Activated naive CD8-positive, alpha-beta T cell treated with anti-CD3 and anti-CD28 coated beads for 36 hours (primary cell): ENCODE measurements at regions not wholly inside any gene's neighbourhood (a gene's known extent, or its start where the extent isn't known, plus 50 kb on each side); places are given as distances from the start of the nearest gene placed in this dataset.

ENCODE experiments used
- DNase-seq: peaks from one replicate; pipeline ENCODE4 v3.0.0; 2021
- H3K27ac Mint-ChIP-seq: one replicate; pipeline ENCODE4 v1.8.0; 2022; ENCODE audit warnings: mild to moderate bottlenecking, moderate library complexity, mixed read lengths
- H3K27me3 Mint-ChIP-seq: one replicate; pipeline ENCODE4 v1.8.0; 2022; ENCODE audit warnings: mild to moderate bottlenecking, mixed read lengths
- H3K36me3 Mint-ChIP-seq: one replicate; pipeline ENCODE4 v1.8.0; 2021; ENCODE audit warnings: mild to moderate bottlenecking, mixed read lengths
- H3K4me1 Mint-ChIP-seq: one replicate; pipeline ENCODE4 v1.8.0; 2021; ENCODE audit warnings: mixed read lengths
- H3K4me3 Mint-ChIP-seq: one replicate; pipeline ENCODE4 v1.8.0; 2022; ENCODE audit warnings: mild to moderate bottlenecking, moderate library complexity, mixed read lengths
- H3K9me3 Mint-ChIP-seq: one replicate; pipeline ENCODE4 v1.8.0; 2022; ENCODE audit warnings: mixed read lengths

DNA sequence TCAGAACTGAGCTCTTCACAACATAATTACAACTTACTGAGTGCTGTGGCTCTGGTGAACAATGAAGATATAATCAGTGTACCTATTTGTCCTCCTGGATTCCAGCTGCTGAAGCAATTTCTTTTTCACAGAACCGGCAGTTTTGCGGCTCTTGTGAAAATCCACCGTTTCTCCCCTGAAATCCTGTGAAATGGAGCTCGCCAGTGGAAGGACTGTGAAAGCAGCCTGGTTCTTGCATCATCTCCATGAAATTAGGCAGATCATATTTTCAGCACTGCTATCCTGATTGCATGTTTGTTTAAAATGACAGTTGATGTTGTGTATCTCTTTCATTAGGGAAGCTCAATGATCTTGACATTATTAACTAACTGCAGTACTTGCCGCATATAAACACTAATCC, 120.2 kb upstream of the SNX19 start:
- H3K4me1 Mint-ChIP-seq, result no peaks in the 10 kb centered on the region
- no peak overlapping the region for H3K27ac Mint-ChIP-seq
- H3K9me3 Mint-ChIP-seq, result peaks cover 1% of the 10 kb centered on the region
- no peak for DNase-seq
- no peaks in the 10 kb centered on the region for H3K36me3 Mint-ChIP-seq
- H3K27me3 Mint-ChIP-seq, result no peaks in the 10 kb centered on the region
- H3K4me3 Mint-ChIP-seq, result no peak overlapping the region

DNA sequence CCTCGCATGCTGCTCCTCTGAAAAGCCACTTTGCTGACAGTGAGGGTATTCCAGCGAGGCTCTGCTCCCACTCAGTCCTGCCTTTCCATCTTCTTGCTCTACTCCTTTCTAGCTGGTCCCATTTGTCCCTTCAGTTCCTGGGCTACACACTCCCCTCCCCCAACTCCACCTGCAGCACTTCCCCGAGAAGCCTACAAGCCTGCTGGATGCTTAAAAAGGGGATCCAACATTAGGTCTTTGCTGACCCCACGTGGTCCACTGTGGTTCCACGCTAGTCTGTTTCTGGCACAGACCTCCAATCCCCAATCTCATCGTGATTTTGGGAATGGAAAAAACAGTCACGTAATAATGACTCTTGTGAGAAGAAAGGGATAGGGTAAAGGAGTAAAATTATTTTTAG, 121.6 kb upstream of the SNX19 start:
- H3K9me3 Mint-ChIP-seq, result peaks cover 1% of the 10 kb centered on the region
- H3K4me1 Mint-ChIP-seq, result no peaks in the 10 kb centered on the region
- H3K4me3 Mint-ChIP-seq, result no peak overlapping the region
- H3K27ac Mint-ChIP-seq, result no peak overlapping the region
- no peaks in the 10 kb centered on the region for H3K36me3 Mint-ChIP-seq
- no peaks in the 10 kb centered on the region for H3K27me3 Mint-ChIP-seq
- DNase-seq, result no peak

DNA sequence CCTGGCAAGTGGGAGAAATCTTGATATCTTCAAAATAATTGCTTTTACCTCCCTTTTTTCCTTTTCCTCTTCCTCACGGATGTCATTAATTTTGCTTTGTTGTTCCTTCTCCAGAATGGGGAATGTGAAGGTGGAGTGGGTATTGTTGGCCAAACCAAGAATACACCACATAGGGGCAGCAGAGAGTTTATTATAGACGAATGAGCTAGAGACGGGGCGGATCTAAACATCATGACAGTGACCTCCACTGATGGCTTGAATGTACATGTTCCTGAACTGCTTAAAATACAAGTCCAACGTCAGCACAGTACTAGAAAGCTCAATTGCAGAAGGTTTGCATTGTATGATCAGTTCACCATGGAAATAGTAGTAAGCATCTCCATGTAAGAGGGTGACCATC, 122.3 kb upstream of the SNX19 start:
- no peak for DNase-seq
- Mint-ChIP-seq H3K36me3 (no peaks in the 10 kb centered on the region), H3K4me1 (no peaks in the 10 kb centered on the region), H3K27me3 (peaks cover 4% of the 10 kb centered on the region), H3K9me3 (peaks cover 1% of the 10 kb centered on the region), H3K27ac (no peak overlapping the region), H3K4me3 (no peak overlapping the region)

DNA sequence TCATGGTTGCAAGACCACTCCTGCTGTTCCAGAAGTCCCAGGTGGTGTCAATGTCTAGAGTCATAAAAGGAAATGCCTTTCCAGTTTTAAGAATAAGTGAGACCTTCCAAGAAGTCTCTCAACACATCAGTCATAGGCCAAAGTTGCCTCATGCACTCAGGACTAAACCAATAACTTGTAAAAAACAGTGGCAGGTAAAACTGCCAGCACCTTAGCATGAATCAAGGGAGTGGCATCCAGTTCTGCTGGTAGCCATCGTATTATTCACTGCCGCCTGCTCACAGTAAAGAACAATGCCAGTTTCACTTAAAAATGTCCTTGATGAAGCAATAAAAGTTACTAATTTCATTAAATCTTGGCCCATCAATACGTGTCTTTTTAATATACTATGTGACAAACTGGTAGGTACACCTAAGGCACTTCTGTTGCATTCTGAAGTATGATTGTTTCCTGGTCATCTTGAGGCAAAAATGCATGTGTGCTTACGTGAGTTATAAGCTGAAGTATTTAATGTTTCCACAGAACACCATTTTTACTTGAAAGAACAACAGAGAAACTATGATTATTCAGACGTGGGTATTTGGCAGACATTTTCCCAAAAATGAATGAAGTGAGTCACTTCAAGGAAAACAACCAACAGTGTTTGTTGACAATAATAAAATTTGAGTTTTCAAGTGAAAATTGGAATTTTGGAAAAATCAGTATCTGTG, 125.2 kb upstream of the SNX19 start:
- no peak for DNase-seq
- H3K4me1 Mint-ChIP-seq, result no peaks in the 10 kb centered on the region
- no peak overlapping the region for H3K4me3 Mint-ChIP-seq
- H3K36me3 Mint-ChIP-seq, result no peaks in the 10 kb centered on the region
- no peak overlapping the region for H3K27ac Mint-ChIP-seq
- H3K27me3 Mint-ChIP-seq, result peaks cover 9% of the 10 kb centered on the region
- no peaks in the 10 kb centered on the region for H3K9me3 Mint-ChIP-seq

DNA sequence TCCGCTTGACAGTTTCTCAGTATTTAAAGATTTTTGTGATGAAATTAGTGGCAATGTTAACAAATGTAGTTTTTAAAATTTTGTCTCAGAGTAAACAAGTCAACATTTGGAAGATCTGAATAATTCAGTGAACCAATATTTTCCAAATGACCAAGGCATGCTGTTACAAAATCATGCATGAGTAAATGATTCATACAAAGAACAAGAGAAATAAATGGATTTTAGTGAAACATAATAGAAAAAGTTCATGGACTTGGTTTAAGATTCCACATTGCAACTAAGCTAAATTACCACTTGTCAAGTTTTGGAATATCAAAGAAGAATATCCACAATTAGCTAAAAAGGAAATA, 125.7 kb upstream of the SNX19 start:
- Mint-ChIP-seq H3K27me3 (peaks cover 12% of the 10 kb centered on the region), H3K9me3 (no peaks in the 10 kb centered on the region), H3K4me1 (no peaks in the 10 kb centered on the region), H3K27ac (no peak overlapping the region), H3K4me3 (no peak overlapping the region), H3K36me3 (no peaks in the 10 kb centered on the region)
- DNase-seq, result no peak

DNA sequence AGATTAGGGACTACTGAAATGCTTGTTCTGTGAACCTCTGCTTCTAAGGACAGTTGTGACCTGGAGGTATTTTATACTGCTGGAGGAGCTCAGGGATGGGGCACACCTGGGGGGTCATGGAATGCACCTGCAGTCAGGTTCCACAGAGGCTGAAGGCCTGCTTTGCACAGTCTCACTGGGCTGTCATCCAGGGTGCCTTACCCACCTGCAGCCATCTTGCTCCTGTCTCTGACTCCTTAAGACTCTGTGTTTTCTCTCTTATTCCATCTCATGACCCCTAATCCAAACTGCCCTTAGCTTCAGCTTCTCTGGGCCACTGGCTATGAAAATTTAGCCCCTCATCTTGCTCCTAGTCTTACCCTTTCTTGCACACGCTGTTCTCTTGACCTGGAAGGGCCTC, 127.0 kb upstream of the SNX19 start:
- no peak overlapping the region for H3K27ac Mint-ChIP-seq
- H3K4me1 Mint-ChIP-seq, result no peaks in the 10 kb centered on the region
- H3K27me3 Mint-ChIP-seq, result peaks cover 12% of the 10 kb centered on the region
- H3K4me3 Mint-ChIP-seq, result no peak overlapping the region
- no peaks in the 10 kb centered on the region for H3K36me3 Mint-ChIP-seq
- no peaks in the 10 kb centered on the region for H3K9me3 Mint-ChIP-seq
- no peak for DNase-seq

DNA sequence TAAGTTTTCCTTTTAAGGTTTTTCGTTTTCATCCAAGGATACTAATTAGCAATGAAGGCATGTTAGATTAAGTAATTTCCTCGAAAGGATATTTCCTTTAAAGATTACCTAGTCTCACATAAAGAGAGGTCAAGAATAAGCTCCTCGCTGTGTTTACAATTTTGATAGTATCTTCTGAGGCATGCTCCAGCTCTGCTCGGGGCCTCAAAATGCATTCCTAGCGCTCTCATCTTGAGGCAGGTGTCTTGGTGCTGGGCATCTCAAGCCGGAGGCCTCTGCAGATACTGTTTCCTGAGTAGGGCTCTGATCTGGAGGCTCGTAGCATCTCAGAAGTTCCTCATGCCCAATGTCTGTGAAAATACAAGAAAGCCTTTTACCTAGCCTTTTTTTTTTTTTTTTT, 128.6 kb upstream of the SNX19 start:
- H3K9me3 Mint-ChIP-seq, result no peaks in the 10 kb centered on the region
- no peak overlapping the region for H3K27ac Mint-ChIP-seq
- no peaks in the 10 kb centered on the region for H3K36me3 Mint-ChIP-seq
- no peaks in the 10 kb centered on the region for H3K4me1 Mint-ChIP-seq
- peaks cover 12% of the 10 kb centered on the region for H3K27me3 Mint-ChIP-seq
- no peak for DNase-seq
- no peak overlapping the region for H3K4me3 Mint-ChIP-seq

DNA sequence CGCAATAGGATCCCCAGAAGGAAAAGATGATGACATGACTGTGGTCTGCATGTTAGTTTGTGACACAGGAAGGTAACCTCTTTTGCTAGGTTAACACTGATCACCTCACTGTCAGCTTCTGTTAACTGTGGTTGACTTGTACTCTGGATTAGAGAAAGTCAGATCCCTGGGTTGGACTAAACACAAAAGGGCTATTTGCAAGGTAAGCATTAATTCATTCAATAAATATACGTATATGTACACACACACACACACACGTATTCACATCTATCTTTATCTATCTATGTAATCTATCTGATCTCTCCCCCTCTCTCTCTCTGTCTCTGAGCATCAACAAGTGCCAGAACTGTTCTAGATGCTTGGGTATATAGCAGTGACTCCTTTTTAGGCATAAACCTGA, 136.1 kb upstream of the SNX19 start:
- H3K4me3 Mint-ChIP-seq, result no peak overlapping the region
- H3K9me3 Mint-ChIP-seq, result no peaks in the 10 kb centered on the region
- no peak for DNase-seq
- no peaks in the 10 kb centered on the region for H3K27me3 Mint-ChIP-seq
- H3K36me3 Mint-ChIP-seq, result no peaks in the 10 kb centered on the region
- no peak overlapping the region for H3K27ac Mint-ChIP-seq
- no peaks in the 10 kb centered on the region for H3K4me1 Mint-ChIP-seq

DNA sequence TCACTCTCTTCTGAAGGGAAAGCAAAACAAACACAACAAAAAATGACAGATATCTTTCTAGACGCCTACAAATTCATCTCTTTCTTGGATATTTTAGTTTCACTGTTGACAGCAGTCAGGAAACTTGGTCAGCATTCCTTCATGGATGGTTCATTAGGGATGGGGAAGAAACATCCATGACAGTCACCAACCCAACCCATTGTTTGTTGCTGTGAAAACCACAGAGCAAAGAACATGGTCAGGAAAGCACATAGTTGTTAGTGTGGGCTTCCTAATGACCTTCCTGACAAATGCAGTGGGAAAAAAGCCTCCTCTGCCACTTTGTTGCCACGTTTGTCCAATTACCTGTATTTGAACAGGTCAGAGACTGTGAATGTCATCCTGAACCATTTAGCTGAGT, 139.8 kb upstream of the SNX19 start:
- H3K4me3 Mint-ChIP-seq, result no peak overlapping the region
- H3K9me3 Mint-ChIP-seq, result no peaks in the 10 kb centered on the region
- no peak for DNase-seq
- no peaks in the 10 kb centered on the region for H3K4me1 Mint-ChIP-seq
- no peaks in the 10 kb centered on the region for H3K36me3 Mint-ChIP-seq
- H3K27ac Mint-ChIP-seq, result no peak overlapping the region
- no peaks in the 10 kb centered on the region for H3K27me3 Mint-ChIP-seq

DNA sequence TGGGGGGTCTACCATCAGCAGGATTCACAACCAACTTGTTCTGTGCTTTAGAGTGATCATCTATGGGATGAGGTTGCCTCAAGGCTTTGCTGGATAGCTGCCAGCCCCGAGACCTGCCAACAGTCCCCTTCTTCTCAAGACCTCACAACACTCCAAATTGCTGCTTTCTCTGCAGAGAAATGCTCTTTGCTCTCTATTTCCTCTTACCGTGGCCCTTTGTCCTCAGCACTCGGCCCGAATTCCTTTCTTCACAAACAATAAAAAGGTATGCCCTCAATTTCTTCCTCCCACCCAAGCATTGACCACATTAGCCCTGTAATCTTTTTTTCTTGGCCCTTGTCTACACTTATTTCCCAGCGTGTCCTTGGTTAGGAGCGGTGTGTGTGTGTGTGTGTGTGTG, 147.4 kb upstream of the SNX19 start:
- Mint-ChIP-seq H3K4me3 (no peak overlapping the region), H3K27ac (no peak overlapping the region), H3K27me3 (peaks cover 19% of the 10 kb centered on the region), H3K9me3 (no peaks in the 10 kb centered on the region), H3K36me3 (no peaks in the 10 kb centered on the region), H3K4me1 (no peaks in the 10 kb centered on the region)
- no peak for DNase-seq

DNA sequence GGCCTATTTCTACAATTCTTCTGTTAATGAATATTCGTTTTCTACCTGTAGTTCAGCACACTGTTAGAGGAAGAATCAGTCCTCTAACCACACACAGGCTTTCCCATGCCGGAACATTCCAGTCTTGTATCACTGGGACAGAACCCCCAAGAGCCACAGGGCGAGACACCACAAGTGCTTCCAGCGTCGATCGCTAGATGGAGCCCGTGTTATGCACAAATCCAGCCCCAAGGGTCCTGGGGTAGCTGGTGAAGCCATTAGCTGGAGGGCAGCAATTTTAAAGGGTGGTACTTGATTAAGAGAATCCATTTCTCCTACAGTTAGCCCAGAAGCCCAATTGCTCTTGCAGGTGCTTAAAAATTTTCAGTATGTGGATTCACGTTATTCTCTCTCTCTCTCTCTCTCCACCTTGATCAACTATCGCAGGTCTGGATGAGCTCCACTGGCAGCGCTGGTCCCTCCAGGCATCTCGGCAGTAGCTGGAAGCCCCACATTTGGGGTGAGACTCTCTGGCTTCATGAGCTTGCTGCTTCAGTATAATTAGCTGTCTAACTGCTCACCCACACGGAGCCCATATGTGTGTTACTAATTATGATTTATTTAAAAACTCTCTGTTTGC, 148.2 kb upstream of the SNX19 start:
- no peaks in the 10 kb centered on the region for H3K36me3 Mint-ChIP-seq
- H3K4me1 Mint-ChIP-seq, result no peaks in the 10 kb centered on the region
- H3K27me3 Mint-ChIP-seq, result peaks cover 19% of the 10 kb centered on the region
- H3K4me3 Mint-ChIP-seq, result no peak overlapping the region
- H3K9me3 Mint-ChIP-seq, result no peaks in the 10 kb centered on the region
- H3K27ac Mint-ChIP-seq, result no peak overlapping the region
- DNase-seq, result peak; percentile 23

DNA sequence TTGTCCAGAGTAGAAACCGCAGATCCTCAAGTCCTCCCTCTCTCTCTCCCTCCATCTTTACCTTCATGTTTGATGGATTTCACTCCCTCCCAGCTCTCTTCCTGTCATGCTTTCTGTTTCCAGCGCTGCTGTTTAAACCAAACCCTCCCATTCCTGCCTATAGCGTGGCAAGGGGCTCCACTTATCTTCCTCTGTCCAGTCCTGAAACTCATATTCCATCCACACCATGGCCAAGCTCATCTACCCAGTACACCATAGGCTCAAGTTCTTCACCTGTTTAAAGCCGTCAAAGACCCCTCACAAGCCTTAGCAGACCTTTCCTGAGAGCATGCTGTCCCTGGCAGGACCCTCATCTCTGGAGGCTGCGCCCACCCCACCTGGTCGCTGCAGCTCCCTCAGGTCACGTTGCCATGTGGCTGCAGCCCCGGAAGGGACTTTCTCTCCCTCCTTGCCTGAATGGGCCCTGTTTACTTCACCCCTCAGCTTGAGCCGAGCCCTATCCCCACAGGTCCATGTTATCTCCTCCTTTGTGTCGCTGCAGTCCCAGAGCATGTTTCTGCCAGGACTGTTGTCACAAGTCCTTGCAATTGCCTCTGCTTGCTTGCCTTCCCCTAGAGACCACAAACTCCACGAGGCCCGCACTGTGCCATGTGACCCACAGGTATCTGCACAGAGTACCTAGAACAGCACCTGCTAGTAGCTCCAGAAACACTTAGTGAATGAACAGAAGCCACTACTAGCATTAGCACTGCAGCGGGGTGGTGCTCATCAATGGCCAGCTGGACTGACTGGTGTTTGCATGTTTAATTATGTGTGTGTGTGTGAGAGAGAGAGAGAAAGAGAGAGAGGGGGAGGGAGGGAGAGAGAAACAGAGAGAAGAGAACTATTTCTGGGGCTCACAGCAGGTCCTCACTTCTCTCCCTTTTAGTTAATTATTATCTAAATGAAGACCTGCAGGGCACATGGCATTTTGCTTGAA, 149.4 kb upstream of the SNX19 start:
- H3K27me3 Mint-ChIP-seq, result peaks cover 19% of the 10 kb centered on the region
- H3K4me1 Mint-ChIP-seq, result no peaks in the 10 kb centered on the region
- H3K4me3 Mint-ChIP-seq, result no peak overlapping the region
- H3K36me3 Mint-ChIP-seq, result no peaks in the 10 kb centered on the region
- H3K9me3 Mint-ChIP-seq, result no peaks in the 10 kb centered on the region
- DNase-seq, result no peak
- no peak overlapping the region for H3K27ac Mint-ChIP-seq

DNA sequence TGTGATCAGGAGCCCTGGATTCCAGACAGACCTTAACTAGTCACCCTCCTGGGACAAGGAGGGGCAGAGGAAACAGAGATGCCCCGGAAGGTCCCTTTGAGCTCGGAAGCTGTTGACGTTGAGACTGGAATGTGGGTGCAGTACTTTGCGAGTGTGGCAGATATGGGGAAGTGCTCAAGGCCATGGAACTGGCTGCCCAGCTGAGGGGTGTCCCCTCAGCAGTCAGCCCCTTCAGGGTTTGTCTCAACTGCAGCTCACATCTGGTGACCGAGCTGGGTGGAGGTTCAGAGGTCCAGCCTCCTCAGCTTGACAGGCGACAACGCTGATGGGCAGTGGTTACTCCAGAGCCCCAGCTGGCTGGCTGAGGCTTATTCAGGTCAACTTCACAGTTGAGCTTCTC, 150.3 kb upstream of the SNX19 start:
- no peaks in the 10 kb centered on the region for H3K36me3 Mint-ChIP-seq
- peaks cover 19% of the 10 kb centered on the region for H3K27me3 Mint-ChIP-seq
- no peaks in the 10 kb centered on the region for H3K9me3 Mint-ChIP-seq
- H3K27ac Mint-ChIP-seq, result no peak overlapping the region
- no peak overlapping the region for H3K4me3 Mint-ChIP-seq
- no peaks in the 10 kb centered on the region for H3K4me1 Mint-ChIP-seq
- no peak for DNase-seq

DNA sequence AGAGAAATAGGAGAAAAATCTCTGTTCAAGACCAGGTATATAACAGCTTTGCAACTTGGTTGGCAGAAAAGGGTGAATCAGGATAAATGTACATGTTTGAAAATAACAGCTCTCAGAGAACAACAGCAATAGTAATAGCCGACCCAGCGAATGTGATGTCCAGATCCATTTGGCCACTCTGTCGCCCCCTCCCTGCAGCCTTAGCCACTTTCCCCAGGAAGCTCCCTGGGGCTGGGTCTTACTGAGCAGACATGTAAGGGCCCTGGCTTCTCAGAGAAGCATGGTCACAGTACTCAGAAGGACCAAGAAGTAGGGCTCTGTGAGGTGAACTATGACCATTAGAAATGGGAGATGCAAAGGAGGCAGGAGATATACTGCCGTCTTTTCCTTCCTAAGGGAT, 154.1 kb upstream of the SNX19 start:
- Mint-ChIP-seq H3K4me1 (no peaks in the 10 kb centered on the region), H3K27ac (no peak overlapping the region), H3K27me3 (peaks cover 12% of the 10 kb centered on the region), H3K9me3 (no peaks in the 10 kb centered on the region), H3K4me3 (no peak overlapping the region), H3K36me3 (no peaks in the 10 kb centered on the region)
- no peak for DNase-seq

DNA sequence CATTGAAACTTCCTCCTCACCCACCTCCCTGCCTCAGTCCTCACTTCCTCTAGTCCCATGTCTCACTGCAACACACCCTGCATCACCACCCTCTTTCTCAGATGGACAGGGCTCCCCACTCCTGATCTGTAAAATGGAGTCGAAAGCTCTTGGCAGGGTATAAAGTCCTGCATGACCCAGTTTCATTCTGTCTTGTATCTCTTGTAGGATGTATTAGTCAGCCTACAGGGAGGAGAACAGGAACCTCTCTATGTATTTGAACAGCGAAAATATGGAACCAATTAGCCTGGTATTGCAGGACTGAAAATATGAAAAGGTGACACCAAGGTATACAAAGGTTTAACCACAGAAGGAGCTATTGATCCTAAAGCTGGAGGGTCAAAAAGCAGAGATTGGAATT, 156.9 kb upstream of the SNX19 start:
- no peak overlapping the region for H3K27ac Mint-ChIP-seq
- no peaks in the 10 kb centered on the region for H3K36me3 Mint-ChIP-seq

More for the DNA sequence above, 156.9 kb upstream of the SNX19 start:
- Mint-ChIP-seq H3K9me3 (no peaks in the 10 kb centered on the region), H3K27me3 (no peaks in the 10 kb centered on the region), H3K4me1 (no peaks in the 10 kb centered on the region), H3K4me3 (no peak overlapping the region)
- no peak for DNase-seq
